GM19397 (cell line): ENCODE measurements at regions not wholly inside any gene's neighbourhood (a gene's known extent, or its start where the extent isn't known, plus 50 kb on each side); places are given as distances from the start of the nearest gene placed in this dataset.

Experiments
- ATAC-seq: cut with Tn5 transposase; IDR thresholded peaks from one replicate; pipeline ENCODE4 v1.9.1; 2021; ENCODE audit warnings: mild to moderate bottlenecking, moderate library complexity; ENCODE audit not compliant: unreplicated experiment

DNA sequence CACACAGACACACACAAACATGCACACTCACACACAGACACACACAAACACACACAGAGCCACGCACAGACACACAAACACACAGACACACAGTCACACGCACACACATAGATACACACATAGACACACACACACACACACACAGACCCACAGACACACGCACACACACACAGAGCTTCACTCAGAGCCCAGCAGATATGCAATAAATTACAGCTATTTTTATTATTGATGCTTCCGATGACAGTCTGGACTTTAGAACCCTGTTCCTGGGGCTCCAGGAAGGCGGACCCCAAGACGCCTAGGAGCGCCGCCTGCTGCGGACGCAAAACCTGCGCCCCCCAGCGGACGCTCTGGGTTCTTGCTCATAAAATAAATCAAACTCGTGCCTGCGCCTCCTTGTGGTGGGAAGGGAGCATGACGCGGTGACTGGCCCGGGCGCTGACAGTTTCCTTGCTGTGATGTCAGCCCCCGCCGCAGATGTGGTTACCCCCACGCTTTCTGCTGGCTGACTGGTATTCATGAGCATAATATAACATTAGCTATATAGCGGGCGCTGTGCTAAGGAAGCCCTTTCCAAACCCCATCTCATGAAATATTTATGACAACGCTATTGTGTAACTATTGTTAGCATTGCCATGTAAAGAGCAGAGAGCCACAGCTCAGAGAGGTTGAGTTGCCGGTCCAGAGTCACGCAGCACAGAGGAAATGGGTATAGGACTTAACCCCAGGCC is 64.4 kb upstream of the TM9SF2 start:
- peak; percentile 31 for ATAC-seq

DNA sequence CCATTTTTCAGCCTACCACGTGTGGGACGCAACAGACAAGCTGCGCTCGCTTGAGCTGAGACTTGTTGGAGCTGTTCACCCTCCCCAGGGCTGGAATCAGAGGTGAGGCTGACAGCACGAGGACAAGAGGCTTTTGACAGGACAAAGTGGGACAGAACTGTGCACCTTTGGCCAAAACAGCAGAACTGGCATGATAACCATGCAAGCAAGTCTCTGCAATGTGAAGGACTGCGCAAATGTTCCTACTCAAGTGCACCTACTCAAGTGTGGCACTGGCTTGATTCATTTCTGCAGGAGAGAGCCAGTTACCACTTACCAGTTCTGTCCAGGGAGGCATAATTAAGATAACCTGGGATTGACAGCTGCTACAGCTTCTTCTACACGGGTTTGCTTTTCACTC is 62.2 kb upstream of the TM9SF2 start:
- ATAC-seq = no peak

DNA sequence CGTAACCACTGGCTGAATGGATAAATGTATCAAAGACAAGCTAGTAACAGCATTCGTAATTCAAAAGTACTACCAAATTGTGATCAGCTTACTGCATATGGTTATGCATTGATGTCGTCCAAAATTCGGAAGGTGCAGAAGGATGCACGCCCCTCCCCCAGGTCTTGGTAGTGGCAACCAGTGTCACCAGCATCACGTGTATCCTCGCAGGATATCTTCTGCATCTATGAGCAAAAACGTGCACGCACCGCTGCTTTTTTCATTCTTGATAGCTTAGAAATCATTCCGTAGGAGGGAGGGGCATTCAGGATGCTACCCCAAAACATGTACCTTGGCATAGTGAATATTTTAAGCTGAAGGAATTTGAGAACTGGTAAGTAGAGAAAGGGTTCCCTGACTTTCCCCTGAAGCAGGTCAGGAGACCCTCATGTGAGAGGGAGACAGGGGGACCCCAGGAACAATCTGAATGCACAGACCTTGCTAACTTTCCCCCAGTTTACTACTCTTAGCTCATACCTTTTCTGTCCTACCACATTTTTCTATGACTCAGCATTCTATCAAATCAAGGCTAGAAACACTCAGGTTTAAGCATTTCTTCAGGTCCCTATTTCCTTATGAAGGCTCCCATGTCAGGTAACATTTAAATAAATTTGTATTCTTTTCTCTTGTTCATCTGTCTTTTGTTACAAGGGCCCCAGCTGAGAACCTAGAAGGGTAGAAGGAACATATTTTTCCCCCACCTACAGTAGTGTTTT is 61.2 kb upstream of the TM9SF2 start:
- no peak for ATAC-seq

DNA sequence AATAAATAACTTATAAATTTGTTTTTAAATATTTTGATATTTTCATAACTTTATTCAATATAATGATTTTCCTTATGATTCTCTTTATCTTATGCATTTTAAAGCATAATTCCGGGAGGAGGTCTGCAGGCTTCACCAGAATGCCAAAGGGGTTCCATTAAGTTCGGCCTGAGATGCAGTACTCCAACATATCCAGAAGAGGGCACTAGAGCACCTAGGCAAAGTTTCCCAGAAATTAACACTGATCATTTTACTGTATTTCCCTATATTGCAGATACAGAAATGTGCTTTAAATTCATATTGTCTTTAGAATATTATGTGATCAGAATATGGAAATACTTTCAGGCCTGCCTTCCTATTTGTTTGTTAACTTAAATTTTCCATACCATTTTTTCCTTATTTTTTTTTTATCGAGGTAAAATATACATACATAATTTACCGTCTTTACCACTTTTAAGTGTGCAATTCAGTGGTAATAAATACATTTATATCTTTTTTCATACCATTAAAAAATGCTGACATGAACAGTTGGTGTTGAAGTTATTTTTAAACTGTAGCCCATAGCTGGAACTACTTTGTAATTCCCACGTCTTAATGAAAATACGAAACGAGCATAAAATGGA is 58.9 kb upstream of the TM9SF2 start:
- ATAC-seq = no peak

DNA sequence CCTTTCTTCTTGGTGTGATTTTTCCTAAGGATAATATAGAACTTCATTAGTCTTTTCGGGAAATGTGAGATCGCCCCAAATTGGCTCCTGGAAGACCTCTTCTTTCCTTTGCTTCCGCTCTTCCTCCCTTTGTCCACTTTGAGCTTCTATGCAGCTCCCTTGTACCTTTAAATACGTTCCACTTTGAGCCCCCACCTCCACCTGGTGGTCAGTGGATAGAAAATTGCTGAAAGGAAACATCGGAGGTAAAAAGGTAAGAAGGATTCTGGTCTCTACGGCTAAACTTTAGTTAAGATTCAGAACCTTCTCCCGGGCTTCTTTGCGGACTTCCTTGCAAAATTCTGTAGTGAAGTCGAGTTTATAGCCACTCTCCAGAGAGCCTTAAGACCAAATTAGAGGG is 55.0 kb upstream of the TM9SF2 start:
- no peak for ATAC-seq

DNA sequence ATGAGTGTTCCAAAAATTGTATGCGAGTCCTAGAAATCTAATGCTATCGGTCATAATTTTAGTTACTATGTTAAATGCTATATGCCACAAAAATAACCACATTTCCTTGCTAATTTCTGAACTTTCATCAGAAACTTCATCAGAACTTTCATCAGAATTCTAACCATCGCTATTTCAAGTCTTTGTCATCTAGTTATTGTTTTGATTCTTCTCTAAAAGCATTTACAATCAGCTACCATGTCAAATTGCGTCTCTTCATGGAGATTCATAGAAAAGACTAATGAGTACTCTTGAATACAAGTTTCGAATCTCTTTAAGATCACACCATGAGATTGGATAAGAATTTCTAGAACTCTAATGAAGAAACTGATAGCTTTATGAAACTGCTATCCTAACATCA is 52.7 kb upstream of the TM9SF2 start:
- ATAC-seq = no peak

DNA sequence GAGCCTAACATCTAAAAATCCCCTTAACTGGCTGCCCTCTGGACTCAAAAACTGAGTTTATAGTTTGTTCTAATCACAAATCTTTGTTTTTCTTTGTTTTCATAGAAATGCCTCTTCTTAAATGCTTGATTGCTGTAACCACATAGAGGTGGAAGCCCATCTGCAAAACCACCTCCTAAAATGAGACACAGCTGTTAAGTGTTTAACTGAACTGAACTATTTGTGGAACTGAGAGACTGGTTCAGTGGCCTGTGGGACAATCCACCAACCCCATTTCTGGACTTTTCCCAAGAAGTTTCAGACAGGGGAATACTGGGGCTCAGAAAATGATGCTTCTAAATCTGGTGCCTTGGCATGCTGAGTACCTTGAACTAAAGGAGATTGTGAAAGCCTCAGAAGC is 50.9 kb upstream of the TM9SF2 start:
- no peak for ATAC-seq
